Keratinocyte (primary cell): ENCODE measurements at regions not wholly inside any gene's neighbourhood (a gene's known extent, or its start where the extent isn't known, plus 50 kb on each side); places are given as distances from the start of the nearest gene placed in this dataset.

ENCODE experiments used
- CTCF ChIP-seq, 3 experiments: IDR thresholded peaks in 1 of 3; conservative IDR thresholded peaks in 1 of 3; optimal IDR thresholded peaks in 1 of 3; 2 replicates in 2 of 3; 3 replicates in 1 of 3; pipeline versions ENCODE3 to v1.5.1; 2011; ENCODE audit warnings: low read length in 3 of 3, mild to moderate bottlenecking in 3 of 3, moderate library complexity in 2 of 3, control low read depth in 1 of 3, inconsistent platforms in 1 of 3; ENCODE audit not compliant: insufficient read depth in 2 of 3; ENCODE audit errors: extremely low read depth in 1 of 3
- EZH2 ChIP-seq: IDR thresholded peaks from one replicate; pipeline ENCODE4 v1.6.1; 2012; ENCODE audit warnings: inconsistent platforms, mild to moderate bottlenecking, low read length, moderate library complexity

- TF ChIP-seq CTCF (optimal IDR thresholded peaks at IDR 0.05 in 1 of 3, IDR thresholded peaks at IDR 0.05 in 1 of 3, conservative IDR thresholded peaks at IDR 0.05 in 1 of 3; ENCODE audit: extremely low read depth in 1 of 3, insufficient read depth in 2 of 3, low read length in 3 of 3) (no peak), EZH2 (no peak)
Measured at GRCh38 chr9:79131246-79131774, 440.5 kb upstream of the TLE4 start.
